Stimulated activated CD4-positive, alpha-beta T cell treated with anti-CD3 and anti-CD28 coated beads, Interleukin-2, amount 100 ng/mL, for 4 hours (primary cell): ENCODE measurements at regions not wholly inside any gene's neighbourhood (a gene's known extent, or its start where the extent isn't known, plus 50 kb on each side); places are given as distances from the start of the nearest gene placed in this dataset.

Experiments
- DNase-seq: peaks from one replicate; pipeline ENCODE4 v3.0.0-alpha.2; 2020; ENCODE audit warnings: low read depth

DNA sequence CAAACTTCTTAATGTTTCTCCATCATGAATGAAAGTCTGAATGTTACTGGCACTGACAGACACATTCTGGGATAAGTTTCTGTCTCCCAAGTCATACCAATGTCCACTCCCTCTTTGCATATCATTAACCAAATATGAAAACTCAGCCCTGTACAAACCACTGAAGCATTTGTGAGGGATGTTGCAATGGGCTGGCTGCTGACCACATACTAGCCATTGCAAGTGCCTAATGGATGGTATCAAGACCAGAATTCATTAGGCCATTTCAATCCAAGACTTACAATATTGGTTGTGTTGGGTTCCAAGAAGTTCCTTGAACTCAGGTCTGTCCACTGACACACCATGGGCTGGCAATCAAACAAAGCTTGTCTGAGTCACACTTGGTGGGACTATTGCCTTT lies 73.8 kb downstream of the CBLN2 start:
- no peak for DNase-seq

DNA sequence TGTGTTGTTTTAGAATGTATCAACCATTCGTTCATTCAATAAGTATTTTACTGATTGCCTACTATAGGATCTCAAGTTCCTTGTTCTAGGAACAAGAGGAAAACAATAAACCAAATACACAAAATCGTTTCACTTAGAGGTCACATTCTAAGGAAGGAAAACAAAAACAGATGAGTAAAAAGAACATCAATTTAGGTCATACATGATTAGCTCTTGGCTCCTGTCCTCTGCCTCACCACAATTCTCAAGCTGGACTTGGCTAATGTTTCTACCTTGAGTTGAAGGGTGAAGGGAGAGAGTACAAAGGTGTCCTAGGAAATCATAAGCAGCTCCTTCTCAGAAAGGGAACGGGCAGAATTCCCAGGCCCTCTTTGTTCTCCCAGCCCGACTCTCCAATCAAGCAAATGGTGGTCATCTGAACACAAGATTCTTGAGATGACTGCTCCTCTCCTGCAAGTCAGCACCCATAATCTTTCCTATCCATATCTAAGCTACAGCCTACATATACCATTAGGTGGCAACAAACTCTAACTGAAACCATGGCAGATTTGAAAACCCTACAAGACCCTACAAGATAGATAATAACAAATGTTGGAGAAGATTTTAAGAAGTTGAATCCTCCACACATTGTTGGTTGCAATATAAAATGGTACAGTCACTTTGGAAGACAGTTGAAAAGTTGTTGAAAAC lies 76.0 kb downstream of the CBLN2 start:
- DNase-seq: no peak

DNA sequence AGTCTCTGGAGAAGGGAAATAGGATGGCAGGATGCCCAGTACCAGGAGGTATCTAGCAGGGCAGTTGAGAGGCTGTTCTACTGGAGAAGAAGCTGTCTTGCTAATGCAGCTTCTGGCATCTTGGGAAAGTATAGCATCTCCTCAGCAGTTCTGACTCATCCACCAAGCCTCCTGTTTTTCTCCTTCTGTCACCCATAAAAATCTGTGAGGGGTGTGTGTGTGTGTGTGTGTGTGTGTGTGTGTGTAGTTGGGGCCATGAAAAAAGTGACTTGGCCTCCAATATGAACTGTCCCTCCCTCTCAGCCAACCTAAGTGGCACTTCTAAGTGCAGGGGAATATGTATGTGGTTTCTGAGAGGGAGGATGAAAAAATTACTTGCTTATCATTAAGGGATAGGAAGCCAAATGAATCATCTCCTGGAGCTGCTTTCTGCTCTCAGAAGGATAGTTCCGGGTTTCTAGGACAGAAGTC lies 83.9 kb downstream of the CBLN2 start:
- no peak for DNase-seq

DNA sequence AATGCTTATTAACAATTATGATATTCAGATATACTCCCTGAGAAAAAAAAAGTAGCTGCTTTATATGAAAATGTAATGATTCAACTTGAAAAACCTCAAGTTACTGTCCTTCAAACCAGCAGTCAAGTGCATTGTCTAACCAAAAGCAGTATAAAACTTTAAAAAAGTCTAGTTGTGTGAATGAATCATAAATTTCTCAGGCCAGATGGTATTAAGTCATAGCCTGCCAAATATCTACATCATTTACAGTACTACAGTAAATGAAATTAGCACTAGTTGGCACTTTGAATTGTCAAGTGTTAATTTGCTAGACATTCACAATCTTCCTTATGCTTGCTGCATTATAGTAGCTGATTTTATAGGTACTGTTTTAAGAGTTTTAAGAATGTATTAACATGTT lies 85.9 kb downstream of the CBLN2 start:
- DNase-seq: no peak

DNA sequence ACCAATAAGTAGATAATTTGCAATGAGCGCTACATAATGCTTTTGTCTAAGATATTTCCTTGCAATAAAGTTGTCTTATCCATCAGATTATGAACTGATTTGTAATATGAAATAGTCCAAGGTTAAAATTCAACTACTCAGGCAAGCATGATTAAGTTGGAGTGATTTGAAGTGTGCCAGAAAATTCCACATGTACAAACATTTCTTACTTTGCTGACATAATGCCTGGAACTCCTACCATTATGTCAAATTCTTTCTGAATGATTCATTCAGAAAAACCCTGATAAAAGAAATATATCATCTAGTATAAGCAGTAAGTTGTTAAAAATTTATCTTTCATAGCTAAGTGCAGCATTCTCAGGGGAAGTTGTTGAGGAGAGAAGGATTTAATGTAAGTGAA lies 87.3 kb downstream of the CBLN2 start:
- no peak for DNase-seq

DNA sequence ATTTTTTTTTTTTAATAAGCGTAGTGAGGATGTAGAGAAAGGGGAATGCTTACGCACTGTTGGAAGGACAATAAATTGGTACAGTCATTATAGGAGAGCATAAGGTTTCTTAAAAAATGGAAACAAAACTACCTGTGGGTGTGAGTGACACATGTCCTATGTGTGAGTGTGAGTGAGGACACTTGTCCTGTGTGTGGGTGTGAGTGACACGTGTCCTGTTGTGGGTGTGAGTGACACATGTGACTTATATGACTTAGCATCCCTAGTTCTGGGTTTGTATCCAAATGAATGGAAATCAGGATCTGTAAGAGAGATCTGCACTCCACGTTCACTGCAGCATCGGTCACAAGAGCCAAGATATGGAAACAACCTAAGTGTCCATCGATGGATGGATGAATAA lies 91.8 kb downstream of the CBLN2 start:
- no peak for DNase-seq

DNA sequence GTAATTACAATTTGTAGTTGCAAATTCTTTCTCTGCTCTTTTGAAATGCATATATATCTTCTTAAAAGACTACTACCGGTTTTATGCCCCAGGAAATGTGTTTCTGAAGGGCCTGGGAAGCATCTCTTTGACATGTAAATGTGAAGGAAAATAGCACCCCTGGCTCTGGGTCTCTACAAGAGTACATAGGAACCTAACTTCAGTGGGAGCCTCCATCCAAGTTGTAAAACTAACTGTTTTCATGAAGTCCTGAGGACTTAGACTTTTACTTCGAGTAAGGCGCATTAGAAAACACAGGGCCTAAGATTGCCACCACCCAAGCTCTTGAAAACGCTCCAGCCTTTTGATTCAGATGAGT lies 99.4 kb downstream of the CBLN2 start:
- no peak for DNase-seq

DNA sequence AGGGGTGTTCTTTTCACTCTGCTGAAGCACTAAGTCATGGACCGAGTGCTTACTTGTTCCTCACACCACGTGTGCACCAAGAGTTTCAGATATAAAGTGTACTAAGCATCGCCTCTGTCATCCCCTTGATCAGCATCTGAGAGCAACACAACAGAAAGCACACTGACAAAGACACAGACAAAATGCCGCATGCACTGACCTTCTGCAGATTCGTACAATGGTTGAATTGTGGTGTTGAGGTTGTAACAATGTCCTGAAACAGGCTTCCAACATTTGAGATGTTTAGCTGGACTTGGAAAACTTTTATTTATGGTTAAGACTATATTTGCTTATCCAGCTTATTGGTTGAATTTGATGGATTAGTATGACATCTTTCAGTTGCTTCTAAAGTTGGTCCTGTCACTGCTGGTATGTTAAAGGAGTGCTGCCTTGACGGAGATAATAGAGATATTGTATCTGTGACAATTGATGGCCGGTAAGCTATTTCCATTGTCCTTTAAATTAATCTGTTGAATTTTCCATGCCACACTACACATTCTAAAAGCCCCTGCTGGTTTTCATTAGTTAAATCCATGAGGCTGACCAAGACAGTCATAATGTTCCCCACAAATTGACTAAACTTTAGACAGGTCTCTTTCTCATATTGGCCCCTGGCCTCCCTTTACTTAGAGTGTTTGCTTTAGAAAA lies 99.9 kb downstream of the CBLN2 start:
- DNase-seq: no peak

DNA sequence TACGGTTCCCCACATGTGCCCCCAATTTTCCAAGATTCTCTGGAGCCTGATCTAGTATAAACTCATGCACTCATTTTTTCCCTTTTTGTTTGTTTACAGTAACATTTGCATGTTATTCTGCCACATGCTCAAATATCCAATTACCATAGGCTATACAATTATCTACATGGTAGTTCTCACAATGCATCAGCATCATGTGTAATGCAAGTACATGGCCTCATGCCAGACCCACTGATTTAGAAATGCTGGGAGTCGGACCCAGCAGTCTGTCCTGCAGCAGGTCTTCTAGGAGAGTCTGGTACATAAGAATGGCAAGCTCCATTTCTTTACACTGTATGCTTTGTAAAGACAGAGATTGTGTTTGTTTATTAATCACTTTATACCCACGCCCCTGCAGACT lies 107.7 kb downstream of the CBLN2 start:
- no peak for DNase-seq

DNA sequence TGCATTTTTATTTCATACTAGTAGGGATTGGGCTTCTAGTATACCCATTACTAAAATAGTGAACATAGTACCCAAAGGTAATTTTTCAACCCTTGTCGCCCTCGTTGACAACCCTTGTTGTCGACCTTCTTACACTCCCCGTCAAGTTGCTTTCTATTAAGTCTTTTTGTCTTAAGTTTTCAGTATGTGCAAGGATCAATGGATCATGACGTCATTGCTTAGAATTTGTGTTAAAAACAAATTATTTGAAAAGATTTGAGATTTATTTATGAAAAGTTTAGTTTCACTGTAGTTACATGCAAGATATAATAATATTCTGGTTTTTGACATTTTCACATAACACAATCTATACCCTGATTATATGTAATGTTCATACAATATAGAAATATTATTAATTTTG lies 110.4 kb downstream of the CBLN2 start:
- no peak for DNase-seq

DNA sequence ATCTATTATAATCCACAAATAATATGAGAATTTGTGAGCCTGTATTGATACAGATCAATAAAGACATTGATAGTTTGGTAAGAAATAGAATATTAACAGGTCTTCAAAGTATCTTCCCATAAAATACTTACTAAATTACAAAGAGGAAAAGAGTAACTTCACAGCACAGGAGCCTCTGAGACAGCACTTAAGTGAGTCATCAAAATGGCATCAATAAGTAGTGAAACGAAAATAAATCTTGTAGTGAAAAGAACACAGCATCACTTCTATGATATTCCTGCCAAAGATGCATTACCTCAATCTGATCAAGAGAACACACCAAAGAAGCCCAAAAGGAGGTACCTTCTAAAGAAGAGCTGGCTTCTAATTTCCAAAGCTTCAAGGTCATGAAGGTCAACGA lies 116.4 kb downstream of the CBLN2 start:
- no peak for DNase-seq

DNA sequence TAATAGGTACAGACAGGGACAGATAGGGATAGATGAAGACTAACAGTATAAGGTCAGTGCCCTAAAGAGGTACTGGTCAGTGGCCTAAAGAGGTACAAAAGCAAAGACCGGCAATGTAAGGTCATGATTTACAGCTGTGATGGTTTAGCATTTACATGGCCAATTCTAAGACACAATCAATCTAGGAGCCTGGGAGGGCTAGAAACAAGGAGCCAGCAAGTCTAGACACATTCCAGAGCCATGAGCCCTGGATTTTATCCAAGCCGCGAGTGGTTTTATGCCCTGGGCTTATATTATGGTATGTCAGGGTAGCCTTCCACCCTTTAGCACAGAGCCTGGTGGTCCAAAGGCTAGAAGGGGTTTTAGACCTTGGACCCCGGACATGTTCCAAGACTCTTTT lies 124.2 kb downstream of the CBLN2 start:
- DNase-seq: no peak

DNA sequence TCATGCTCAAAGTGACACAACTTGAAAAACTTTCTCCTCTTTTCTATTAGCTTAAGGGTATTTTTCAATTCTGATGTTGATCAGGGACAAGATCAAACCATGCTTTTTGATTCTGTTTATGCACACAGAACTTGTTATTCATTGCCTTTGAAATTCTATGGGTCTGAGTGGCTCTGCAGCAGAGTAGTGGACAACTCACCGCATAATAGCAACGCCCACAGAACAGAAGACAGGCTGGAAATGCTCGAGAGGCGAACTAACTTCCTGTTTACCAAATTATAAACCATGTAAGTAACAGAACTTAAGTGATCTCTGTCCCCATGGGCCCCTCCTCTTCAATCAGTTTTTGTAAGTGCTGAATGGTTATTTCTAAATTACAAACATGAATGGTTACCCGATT lies 131.2 kb downstream of the CBLN2 start:
- no peak for DNase-seq

DNA sequence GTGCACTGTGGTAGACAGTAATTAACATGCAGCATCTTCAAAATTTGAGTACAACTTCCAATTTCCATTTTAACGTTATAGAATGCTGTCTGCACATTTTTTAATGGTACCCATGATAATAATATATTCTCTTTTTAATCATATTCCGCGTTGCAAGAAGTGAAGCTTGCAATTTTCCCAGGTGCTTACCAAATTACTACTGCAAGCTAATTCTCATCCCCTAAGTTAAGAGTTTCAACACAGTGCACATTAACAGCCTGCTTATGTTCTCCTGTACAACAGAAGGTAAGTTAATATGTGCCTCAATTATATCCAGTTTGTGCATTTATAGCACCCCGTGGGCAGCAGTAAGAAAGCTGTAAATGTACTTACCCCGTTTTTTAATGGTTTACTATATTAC lies 132.9 kb downstream of the CBLN2 start:
- DNase-seq: no peak

DNA sequence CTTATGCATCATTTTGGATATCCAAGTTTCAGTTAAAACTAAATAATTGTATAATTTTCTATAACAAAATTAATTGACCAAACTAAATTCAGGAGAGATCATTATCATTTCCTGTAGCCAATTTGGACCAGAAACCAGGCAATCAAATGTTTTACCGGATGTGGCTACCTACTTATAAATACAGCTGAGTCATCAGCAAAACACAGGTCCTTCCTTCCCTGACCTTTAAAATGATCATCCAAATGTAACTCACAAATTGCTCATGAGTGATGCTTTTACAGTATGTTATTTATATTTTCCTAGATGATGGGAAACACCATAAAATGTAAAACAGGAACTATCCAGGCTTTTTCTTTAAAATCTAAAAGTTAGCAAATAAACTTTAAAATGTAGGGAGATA lies 133.7 kb downstream of the CBLN2 start:
- DNase-seq: no peak

DNA sequence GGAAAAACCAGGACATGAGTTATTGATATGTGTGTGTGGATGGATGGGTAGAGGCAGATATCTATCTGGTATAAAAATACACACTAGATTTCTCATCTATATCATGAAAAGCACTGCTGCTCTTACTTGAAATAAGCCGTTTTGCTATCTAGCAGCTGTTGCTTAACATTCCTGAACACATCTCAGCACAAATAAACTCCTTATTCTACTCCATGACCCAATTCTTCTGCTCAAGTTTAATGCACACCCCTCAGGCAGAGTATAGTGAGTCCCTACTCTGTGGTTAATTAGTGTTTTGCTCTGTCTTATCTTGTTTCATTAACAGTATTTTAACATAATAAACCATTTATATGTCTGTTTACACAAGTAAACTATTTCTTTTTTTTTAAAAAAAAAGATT lies 134.2 kb downstream of the CBLN2 start:
- DNase-seq: no peak

DNA sequence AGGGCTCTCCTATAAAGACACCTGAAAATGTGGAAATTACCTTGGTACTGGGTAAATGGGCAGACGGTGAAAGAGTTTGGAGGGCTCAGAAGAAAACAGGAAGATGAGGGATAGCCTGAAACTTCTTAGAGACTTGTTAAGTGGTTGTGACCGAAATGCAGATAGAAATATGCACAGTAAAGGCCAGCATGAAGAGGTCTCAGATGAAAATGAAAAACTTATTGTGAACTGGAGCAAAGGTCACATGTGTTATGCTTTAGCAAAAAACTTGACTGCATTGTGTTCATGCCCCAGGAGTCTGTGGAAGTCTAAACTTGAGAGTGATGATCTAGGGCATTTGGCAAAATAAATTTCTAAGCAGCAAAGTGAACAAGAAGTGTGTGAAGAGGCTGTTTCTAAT lies 137.1 kb downstream of the CBLN2 start:
- DNase-seq: no peak

DNA sequence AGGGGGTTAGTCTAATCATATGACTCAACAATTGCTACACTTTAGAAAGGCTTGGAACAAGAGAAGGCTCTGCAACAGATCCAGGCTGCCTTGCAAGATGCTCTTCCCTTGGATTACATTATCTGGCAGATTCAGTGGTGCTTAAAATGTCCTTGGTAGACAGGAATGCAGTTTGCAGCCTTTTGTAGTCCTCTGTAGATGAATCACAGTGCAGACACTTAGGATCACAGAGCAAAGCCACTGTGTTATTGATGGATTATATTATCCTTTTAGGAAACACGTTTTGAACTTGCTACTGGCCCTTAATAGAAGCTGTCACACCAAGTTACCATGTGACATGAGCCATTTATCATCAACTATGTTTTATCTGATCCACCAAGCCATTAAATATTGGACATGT lies 152.2 kb downstream of the CBLN2 start:
- no peak for DNase-seq

DNA sequence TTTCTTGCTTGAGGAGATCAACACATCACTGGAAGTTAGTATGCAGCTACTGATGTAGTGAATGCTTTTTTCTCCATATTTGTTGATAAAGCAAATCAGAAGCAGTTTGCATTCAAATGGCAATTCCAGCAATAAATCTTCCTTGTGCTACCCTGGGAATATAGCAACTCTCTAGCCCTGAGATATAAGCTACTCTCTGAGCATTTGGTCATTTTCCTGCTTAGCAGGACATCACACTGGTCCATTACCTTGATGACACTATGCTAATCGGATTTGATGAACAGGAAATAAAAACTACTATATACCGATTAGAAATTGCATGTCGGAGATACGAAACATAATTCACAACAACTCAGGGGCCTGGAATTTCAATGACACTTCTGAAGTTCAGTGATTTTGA lies 152.7 kb downstream of the CBLN2 start:
- no peak for DNase-seq

DNA sequence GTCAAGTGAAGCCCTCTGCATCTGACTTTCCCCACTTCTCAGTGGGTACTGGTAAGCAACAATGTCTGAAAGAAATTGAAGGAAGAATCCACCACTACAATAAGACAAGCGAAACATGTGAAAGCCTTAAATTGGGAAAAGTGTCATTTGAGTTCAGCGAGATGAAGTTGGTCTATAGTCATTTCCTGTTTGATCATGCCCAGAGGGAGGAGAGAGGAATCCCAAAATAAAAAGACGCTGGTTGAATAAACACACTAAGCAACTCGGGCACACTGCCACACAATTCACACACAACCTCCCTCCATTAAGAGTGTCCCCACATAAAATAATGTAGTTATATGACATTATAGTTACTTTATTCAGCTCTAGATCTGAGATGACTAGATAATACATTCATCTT lies 166.1 kb downstream of the CBLN2 start:
- no peak for DNase-seq

DNA sequence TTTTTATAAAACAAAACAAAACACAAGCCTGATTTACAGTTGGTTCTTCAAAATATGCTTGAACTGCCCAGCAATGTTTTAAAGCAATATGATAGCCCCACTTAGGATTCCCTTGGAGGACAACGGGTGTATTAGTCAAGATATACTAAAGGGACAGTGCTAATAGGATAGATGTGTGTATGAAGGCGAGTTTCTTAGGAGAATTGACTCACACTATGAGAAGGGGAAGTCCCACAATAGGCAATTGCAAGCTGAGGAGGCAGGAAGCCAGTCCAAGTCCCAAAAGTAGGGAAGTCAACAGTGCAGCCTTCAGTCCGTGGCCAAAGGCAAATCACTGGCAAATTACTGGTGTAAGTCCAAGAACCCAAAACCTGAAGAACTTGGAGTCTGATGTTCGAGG lies 167.9 kb downstream of the CBLN2 start:
- DNase-seq: no peak

DNA sequence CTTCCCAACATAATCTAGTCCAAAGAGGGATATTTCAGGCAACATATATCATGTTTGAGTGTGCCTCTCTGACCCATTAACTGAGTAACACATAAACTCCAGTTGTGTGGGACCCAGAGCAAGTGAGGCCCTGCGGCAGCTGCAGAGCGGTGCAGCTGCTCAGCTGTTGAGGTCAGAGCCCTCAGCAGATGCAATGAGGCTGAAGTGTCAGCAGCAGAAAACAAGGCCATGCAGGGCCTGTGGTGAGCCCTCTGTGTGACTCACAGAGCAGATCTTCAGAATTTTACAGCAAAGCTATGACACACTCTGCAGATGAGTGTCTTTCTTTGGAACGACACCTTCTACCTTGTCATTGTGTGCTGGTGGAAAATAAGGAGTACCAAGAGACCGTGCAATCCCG lies 168.5 kb downstream of the CBLN2 start:
- DNase-seq: no peak

DNA sequence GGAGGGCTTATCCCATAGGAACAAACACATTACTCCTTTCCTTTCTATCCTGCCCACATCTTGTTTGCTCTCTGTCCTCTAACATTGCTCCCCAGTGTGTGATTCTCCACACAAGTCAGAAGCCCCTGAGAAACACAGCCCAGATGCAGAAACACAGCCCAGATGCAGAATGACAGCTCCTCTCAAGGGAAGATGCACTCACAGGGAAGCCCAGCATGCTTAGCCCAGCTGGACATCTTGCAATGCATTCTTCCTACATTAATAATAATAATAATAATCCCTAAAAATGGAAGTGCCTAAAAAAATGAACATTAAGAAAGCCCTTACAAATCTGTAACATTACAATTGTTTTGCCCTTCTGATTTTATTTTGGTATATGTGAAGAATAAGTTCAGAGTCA lies 172.1 kb downstream of the CBLN2 start:
- no peak for DNase-seq

DNA sequence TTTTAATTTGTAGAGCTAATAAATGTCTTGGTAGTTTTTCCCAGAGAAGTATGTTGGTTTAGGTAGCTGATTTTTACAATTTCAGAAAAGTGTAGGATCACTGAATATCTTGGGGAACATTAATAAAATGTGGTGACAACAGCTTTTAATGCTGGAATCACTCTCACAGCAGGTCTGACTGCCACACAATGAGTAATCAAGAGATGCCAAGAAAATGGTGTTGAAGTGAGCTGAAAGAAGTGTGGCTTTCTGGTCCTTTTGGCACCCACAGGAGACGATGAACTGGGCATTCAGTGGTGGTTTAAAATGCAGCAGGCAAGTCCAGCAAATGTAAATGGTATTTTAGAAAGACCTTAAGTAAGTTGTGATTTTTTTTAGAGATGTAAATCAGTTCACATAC lies 175.8 kb downstream of the CBLN2 start:
- DNase-seq: no peak
